ENCODE measurements at regions not wholly inside any gene's neighbourhood (a gene's known extent, or its start where the extent isn't known, plus 50 kb on each side); places are given as distances from the start of the nearest gene placed in this dataset.

DNA sequence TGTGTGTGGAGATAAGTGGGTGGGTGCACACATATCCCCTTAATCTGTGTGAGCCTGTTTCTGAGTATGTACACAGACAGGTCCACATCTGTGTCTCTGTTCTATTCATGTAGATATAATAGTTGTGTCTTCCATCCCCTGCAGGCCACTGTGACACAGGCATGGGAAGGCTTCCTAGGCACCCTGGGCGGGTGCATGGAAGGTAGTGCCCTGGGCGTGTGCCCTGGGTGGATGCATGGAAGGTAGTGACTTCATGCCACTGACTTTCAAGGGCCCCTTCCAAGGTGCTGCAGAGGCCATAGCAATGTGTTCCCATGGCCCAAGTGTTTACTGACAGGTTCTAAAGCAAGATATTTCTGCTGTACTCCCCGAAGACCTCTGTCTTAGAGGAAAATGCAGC is 462.5 kb upstream of the HS6ST1 start:
- TF ChIP-seq, protein P1, sequence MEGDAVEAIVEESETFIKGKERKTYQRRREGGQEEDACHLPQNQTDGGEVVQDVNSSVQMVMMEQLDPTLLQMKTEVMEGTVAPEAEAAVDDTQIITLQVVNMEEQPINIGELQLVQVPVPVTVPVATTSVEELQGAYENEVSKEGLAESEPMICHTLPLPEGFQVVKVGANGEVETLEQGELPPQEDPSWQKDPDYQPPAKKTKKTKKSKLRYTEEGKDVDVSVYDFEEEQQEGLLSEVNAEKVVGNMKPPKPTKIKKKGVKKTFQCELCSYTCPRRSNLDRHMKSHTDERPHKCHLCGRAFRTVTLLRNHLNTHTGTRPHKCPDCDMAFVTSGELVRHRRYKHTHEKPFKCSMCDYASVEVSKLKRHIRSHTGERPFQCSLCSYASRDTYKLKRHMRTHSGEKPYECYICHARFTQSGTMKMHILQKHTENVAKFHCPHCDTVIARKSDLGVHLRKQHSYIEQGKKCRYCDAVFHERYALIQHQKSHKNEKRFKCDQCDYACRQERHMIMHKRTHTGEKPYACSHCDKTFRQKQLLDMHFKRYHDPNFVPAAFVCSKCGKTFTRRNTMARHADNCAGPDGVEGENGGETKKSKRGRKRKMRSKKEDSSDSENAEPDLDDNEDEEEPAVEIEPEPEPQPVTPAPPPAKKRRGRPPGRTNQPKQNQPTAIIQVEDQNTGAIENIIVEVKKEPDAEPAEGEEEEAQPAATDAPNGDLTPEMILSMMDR (optimal IDR thresholded peaks at IDR 0.05 in 1 of 3, IDR thresholded peaks at IDR 0.05 in 1 of 3, conservative IDR thresholded peaks at IDR 0.05 in 1 of 3; ENCODE audit: extremely low read depth in 1 of 3, insufficient read depth in 2 of 3, low read length in 3 of 3), result no peak
- TF ChIP-seq EZH2 (IDR thresholded peaks at IDR 0.05; ENCODE audit: low read length), result no peak
